ENCODE measurements at regions not wholly inside any gene's neighbourhood (a gene's known extent, or its start where the extent isn't known, plus 50 kb on each side); places are given as distances from the start of the nearest gene placed in this dataset.

DNA sequence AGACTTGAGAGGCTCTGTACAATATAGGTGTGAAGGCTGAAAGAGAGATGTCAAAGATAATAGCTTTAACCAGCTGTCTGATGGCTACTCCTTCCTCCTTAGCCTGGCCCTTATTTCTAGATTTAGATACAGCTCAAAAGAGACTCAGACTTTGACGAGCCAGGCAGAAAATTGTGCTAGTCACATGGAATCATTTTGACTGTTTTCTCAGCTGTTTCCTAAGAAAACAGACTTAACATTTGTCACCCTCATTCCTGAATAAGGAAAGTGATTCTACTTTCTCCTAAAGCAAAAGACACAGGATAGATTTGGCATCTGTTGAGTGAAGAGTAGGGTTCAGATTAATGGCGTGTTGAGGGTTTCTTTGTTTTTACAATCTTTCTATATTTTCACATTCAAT, 340.7 kb downstream of the DHX15 start:
- CTCF ChIA-PET: no interaction called here
- DNase-seq: no peak
- no peaks in the 10 kb centered on the region for H3K36me3 Mint-ChIP-seq

DNA sequence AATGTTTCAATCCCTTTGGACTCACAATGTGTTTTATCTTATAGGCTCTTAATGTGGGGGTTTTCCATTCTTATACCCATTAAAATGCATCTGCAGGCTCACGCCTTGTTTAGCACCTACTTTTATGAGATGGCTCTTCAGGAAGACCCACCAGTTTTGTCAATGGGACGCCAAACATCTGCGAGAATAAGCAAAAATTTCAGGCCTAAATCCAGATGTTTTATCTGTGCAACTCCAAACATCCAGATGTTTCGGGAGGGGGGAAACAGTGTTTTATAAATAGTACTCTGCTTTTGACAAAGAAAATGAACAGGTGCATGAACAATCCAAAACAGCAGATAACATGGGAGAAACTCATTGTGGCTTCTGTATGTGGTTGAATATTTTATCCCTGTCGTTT, 342.8 kb downstream of the DHX15 start:
- no peaks in the 10 kb centered on the region for H3K9me3 Mint-ChIP-seq
- H3K36me3 Mint-ChIP-seq: no peaks in the 10 kb centered on the region
- POLR2A ChIA-PET: no interaction called here
- no peaks in the 10 kb centered on the region for H3K4me1 Mint-ChIP-seq (ENCODE audit: low read depth)
- no peaks in the 10 kb centered on the region for H3K27me3 Mint-ChIP-seq
- DNase-seq: no peak
- intact Hi-C loops (cut with micrococcal nuclease): no loop called here
- CTCF ChIA-PET: no interaction called here
- H3K4me3 Mint-ChIP-seq: no peak overlapping the region
- no peak overlapping the region for H3K27ac Mint-ChIP-seq

More for the DNA sequence above, 340.7 kb downstream of the DHX15 start:
- intact Hi-C loops (cut with micrococcal nuclease): no loop called here
- Mint-ChIP-seq H3K27me3 (no peaks in the 10 kb centered on the region), H3K9me3 (no peaks in the 10 kb centered on the region), H3K4me3 (no peak overlapping the region), H3K27ac (no peak overlapping the region), H3K4me1 (ENCODE audit: low read depth) (no peaks in the 10 kb centered on the region)
- POLR2A ChIA-PET: no interaction called here

GRCh38 chr4:24240655-24241054, 343.7 kb downstream of the DHX15 start:
- no peaks in the 10 kb centered on the region for H3K4me1 Mint-ChIP-seq (ENCODE audit: low read depth)
- no peak overlapping the region for H3K4me3 Mint-ChIP-seq
- no peaks in the 10 kb centered on the region for H3K9me3 Mint-ChIP-seq
- no peak overlapping the region for H3K27ac Mint-ChIP-seq
- POLR2A ChIA-PET: no interaction called here
- DNase-seq: no peak
- intact Hi-C loops (cut with micrococcal nuclease): no loop called here
- H3K36me3 Mint-ChIP-seq: no peaks in the 10 kb centered on the region
- no peaks in the 10 kb centered on the region for H3K27me3 Mint-ChIP-seq
- CTCF ChIA-PET: no interaction called here

DNA sequence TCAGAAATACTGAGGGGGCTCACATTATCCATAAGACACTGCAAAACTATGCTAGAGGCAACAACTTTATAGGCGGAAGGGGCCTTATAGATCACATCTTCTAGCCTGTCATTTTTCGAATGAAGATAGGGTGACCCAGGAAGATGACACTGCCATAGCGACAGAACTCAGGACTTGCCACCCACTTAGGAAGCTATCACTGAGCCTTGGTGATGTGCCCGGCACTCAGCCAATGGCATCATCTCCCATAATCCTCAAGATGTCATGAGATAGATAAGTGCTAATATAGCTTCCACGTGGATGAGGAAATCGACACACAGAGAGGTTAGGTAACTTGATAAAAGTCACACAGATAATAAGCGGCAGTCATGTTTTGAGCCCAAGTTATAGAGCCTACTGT, 346.6 kb downstream of the DHX15 start:
- ChIA-PET CTCF (no interaction called here), POLR2A (no interaction called here)
- no peaks in the 10 kb centered on the region for H3K27me3 Mint-ChIP-seq
- no peak overlapping the region for H3K4me3 Mint-ChIP-seq
- no peak for DNase-seq
- H3K27ac Mint-ChIP-seq: no peak overlapping the region
- no peaks in the 10 kb centered on the region for H3K9me3 Mint-ChIP-seq
- no peaks in the 10 kb centered on the region for H3K4me1 Mint-ChIP-seq (ENCODE audit: low read depth)
- no peaks in the 10 kb centered on the region for H3K36me3 Mint-ChIP-seq
- intact Hi-C loops (cut with micrococcal nuclease): no loop called here

DNA sequence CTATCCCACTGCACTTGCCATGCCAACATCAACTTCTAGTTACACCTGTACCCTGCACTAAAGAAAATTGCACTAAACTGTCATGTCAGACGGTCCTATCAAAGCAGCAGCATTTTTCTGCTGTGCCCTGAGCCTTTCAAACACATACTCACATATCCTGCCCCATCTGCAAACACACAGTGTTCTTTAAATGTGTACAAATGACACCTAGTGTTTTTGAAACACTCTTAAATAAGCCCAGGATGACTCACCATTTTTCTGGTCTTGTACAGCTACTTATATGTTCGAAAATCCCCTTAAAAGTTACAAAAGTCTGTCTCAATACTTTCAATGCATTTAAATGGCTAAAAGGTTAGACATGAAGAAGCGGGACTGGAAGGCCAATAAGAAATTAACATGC, 346.7 kb upstream of the PPARGC1A start:
- H3K27me3 Mint-ChIP-seq: no peaks in the 10 kb centered on the region
- H3K27ac Mint-ChIP-seq: no peak overlapping the region
- CTCF ChIA-PET: no interaction called here
- no peak overlapping the region for H3K4me3 Mint-ChIP-seq
- POLR2A ChIA-PET: no interaction called here
- H3K4me1 Mint-ChIP-seq (ENCODE audit: low read depth): no peaks in the 10 kb centered on the region
- intact Hi-C loops (cut with micrococcal nuclease): no loop called here
- no peaks in the 10 kb centered on the region for H3K36me3 Mint-ChIP-seq
- no peaks in the 10 kb centered on the region for H3K9me3 Mint-ChIP-seq
- no peak for DNase-seq

DNA sequence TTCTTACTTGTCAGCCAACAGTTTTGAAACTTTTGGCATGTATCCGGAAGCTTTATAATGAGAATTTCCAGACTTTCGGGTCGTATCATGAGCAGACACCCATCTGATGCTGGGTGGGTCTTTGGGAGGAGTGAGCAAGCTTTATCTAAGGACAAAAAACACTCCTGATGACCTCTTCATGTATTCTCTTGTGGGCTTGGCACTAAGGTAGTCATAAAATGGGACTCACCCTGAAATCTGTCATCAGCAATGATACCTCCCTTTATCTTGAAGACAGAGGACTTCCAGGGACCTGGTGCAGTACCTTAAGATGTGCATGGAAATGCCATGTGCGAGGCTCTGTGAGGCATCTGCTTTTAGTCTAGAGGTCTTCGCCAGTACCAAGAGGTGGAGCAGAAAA, 346.3 kb upstream of the PPARGC1A start:
- no peaks in the 10 kb centered on the region for H3K36me3 Mint-ChIP-seq
- CTCF ChIA-PET: no interaction called here
- POLR2A ChIA-PET: no interaction called here
- DNase-seq: no peak
- H3K9me3 Mint-ChIP-seq: no peaks in the 10 kb centered on the region
- H3K4me3 Mint-ChIP-seq: no peak overlapping the region
- no peak overlapping the region for H3K27ac Mint-ChIP-seq
- intact Hi-C loops (cut with micrococcal nuclease): no loop called here
- no peaks in the 10 kb centered on the region for H3K4me1 Mint-ChIP-seq (ENCODE audit: low read depth)
- no peaks in the 10 kb centered on the region for H3K27me3 Mint-ChIP-seq

GRCh38 chr4:24235618-24236017, 345.8 kb upstream of the PPARGC1A start:
- ChIA-PET CTCF (no interaction called here), POLR2A (no interaction called here)
- intact Hi-C loops (cut with micrococcal nuclease): no loop called here
- H3K36me3 Mint-ChIP-seq: no peaks in the 10 kb centered on the region
- no peaks in the 10 kb centered on the region for H3K4me1 Mint-ChIP-seq (ENCODE audit: low read depth)
- no peak for DNase-seq
- H3K27me3 Mint-ChIP-seq: no peaks in the 10 kb centered on the region
- no peak overlapping the region for H3K4me3 Mint-ChIP-seq
- no peak overlapping the region for H3K27ac Mint-ChIP-seq
- no peaks in the 10 kb centered on the region for H3K9me3 Mint-ChIP-seq

DNA sequence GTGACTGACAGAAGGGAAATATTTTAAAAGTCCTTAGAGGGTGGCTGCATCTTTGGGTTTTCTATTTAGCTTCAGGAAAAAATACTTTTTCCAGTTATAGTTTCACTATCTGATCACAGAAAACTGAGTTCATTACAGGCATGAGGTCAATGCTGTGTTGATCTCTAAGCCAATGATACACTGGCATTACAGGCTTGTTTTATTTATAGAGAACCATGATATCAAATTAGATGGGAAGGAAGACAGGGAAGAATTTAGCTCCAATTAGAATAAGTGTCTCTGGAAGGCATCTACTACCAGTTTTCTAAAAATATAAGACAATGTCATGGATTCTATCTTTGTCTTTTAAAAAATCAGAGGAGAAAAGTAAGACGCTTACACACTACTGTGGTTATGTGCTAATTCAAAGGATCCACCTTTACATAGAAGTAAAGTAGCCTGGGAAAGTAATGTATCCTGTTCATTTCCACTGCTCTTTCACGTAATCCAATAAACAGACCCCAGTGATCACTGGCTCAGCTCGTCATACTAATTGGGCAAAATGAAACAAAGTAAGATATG, 344.5 kb upstream of the PPARGC1A start:
- Mint-ChIP-seq H3K9me3 (no peaks in the 10 kb centered on the region), H3K36me3 (no peaks in the 10 kb centered on the region), H3K4me3 (no peak overlapping the region), H3K27ac (no peak overlapping the region), H3K27me3 (no peaks in the 10 kb centered on the region), H3K4me1 (ENCODE audit: low read depth) (no peaks in the 10 kb centered on the region)
- no peak for DNase-seq
- POLR2A ChIA-PET: no interaction called here
- CTCF ChIA-PET: no interaction called here
- intact Hi-C loops (cut with micrococcal nuclease): no loop called here

- no peaks in the 10 kb centered on the region for H3K36me3 Mint-ChIP-seq
- no peak overlapping the region for H3K27ac Mint-ChIP-seq
- intact Hi-C loops (cut with micrococcal nuclease): no loop called here
- POLR2A ChIA-PET: no interaction called here
- no peak for DNase-seq
- H3K4me3 Mint-ChIP-seq: no peak overlapping the region
- CTCF ChIA-PET: no interaction called here
- peaks cover 3% of the 10 kb centered on the region for H3K9me3 Mint-ChIP-seq
- H3K4me1 Mint-ChIP-seq (ENCODE audit: low read depth): no peaks in the 10 kb centered on the region
- peaks cover 3% of the 10 kb centered on the region for H3K27me3 Mint-ChIP-seq
Measured at GRCh38 chr4:24230955-24231354, 341.1 kb upstream of the PPARGC1A start.

DNA sequence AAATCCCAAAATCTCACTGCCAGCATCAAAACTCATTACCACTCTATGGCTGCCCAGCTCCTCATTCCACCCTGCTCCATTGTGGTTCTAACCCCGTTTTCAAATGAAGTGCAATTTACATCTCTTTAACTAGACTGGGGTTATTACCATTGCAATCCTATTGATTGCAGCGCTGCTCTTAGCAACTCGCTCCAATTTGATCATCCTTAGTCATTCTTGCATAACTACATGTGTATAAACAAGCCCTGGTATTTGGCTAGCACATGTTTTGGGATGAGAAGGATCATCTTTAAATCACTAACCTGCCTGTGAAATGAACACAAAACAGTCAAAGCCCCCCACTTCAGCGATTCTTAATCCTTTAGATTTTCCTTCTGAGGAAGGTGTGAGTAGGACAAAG, 340.1 kb upstream of the PPARGC1A start:
- ChIA-PET CTCF (no interaction called here), POLR2A (interaction anchor here (0.6 kb wide), 1 partner anchor 233 kb away, joined by 4 read pairs; no protein-coding TSS in a partner anchor)
- H3K27ac Mint-ChIP-seq: no peak overlapping the region
- intact Hi-C loops (cut with micrococcal nuclease): no loop called here
- H3K36me3 Mint-ChIP-seq: no peaks in the 10 kb centered on the region
- DNase-seq: no peak
- H3K4me1 Mint-ChIP-seq (ENCODE audit: low read depth): no peaks in the 10 kb centered on the region
- H3K4me3 Mint-ChIP-seq: no peak overlapping the region
- H3K9me3 Mint-ChIP-seq: peaks cover 3% of the 10 kb centered on the region
- H3K27me3 Mint-ChIP-seq: peaks cover 3% of the 10 kb centered on the region

- ChIA-PET CTCF (interaction anchor here (1.2 kb wide), 1 partner anchor 8 kb away, joined by 3 read pairs; no protein-coding TSS in a partner anchor), POLR2A (no interaction called here)
- Mint-ChIP-seq H3K27me3 (peaks cover 3% of the 10 kb centered on the region), H3K4me1 (ENCODE audit: low read depth) (no peaks in the 10 kb centered on the region), H3K9me3 (peaks cover 9% of the 10 kb centered on the region), H3K4me3 (no peak overlapping the region), H3K36me3 (no peaks in the 10 kb centered on the region), H3K27ac (no peak overlapping the region)
- intact Hi-C loops (cut with micrococcal nuclease): no loop called here
- DNase-seq: no peak
Measured at GRCh38 chr4:24228692-24229091, 338.8 kb upstream of the PPARGC1A start.

- Mint-ChIP-seq H3K4me1 (ENCODE audit: low read depth) (no peaks in the 10 kb centered on the region), H3K9me3 (peaks cover 9% of the 10 kb centered on the region), H3K36me3 (no peaks in the 10 kb centered on the region), H3K4me3 (no peak overlapping the region), H3K27ac (no peak overlapping the region), H3K27me3 (peaks cover 3% of the 10 kb centered on the region)
- intact Hi-C loops (cut with micrococcal nuclease): no loop called here
- ChIA-PET POLR2A (no interaction called here), CTCF (no interaction called here)
- no peak for DNase-seq
Measured at GRCh38 chr4:24226667-24227066, 336.8 kb upstream of the PPARGC1A start.

GRCh38 chr4:24226023-24226422, 336.2 kb upstream of the PPARGC1A start:
- POLR2A ChIA-PET: no interaction called here
- CTCF ChIA-PET: no interaction called here
- H3K27me3 Mint-ChIP-seq: peaks cover 3% of the 10 kb centered on the region
- intact Hi-C loops (cut with micrococcal nuclease): no loop called here
- H3K9me3 Mint-ChIP-seq: peaks cover 9% of the 10 kb centered on the region
- no peak overlapping the region for H3K4me3 Mint-ChIP-seq
- no peaks in the 10 kb centered on the region for H3K4me1 Mint-ChIP-seq (ENCODE audit: low read depth)
- no peak for DNase-seq
- H3K36me3 Mint-ChIP-seq: no peaks in the 10 kb centered on the region
- H3K27ac Mint-ChIP-seq: no peak overlapping the region

DNA sequence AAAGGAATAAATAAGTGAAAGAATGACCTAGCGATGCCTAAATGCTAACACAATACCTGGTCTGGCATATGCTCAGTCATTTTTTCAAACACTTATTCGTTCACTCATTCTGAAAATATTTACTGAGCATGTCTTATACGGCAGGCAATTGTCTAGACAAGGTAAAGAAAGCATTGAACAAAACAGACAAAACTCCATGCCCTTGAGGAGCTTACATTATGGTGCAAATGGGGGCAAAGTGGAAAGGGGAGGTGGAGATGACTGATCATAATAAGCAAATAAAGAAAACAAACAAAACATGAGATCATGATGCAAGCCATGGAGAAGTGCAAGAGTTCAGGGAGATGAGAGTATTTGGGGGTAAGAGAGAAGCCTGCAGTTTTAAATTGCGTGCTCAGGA, 334.6 kb upstream of the PPARGC1A start:
- intact Hi-C loops (cut with micrococcal nuclease): no loop called here
- H3K4me3 Mint-ChIP-seq: no peak overlapping the region
- peaks cover 3% of the 10 kb centered on the region for H3K27me3 Mint-ChIP-seq
- H3K27ac Mint-ChIP-seq: no peak overlapping the region
- CTCF ChIA-PET: no interaction called here
- POLR2A ChIA-PET: no interaction called here
- no peak for DNase-seq
- no peaks in the 10 kb centered on the region for H3K36me3 Mint-ChIP-seq
- H3K9me3 Mint-ChIP-seq: peaks cover 9% of the 10 kb centered on the region
- no peaks in the 10 kb centered on the region for H3K4me1 Mint-ChIP-seq (ENCODE audit: low read depth)

Data from activated CD4-positive, alpha-beta memory T cell treated with anti-CD3 and anti-CD28 coated beads for 36 hours (primary cell).